NCI-H446 treated with DMSO at 0.1 percent for 48 hours (cell line): ENCODE measurements at regions not wholly inside any gene's neighbourhood (a gene's known extent, or its start where the extent isn't known, plus 50 kb on each side); places are given as distances from the start of the nearest gene placed in this dataset.
"Not testable (repeated sequence)": the region's sequence is repeated elsewhere in the genome, so short reads cannot be mapped to it uniquely, and the experiment has no call there.

ENCODE experiments used
- DNase-seq: peaks from one replicate; lab custom pipeline; 2025; lab: John Stamatoyannopoulos, UW

GRCh38 chr6:156450421-156450820, 326.8 kb upstream of the ARID1B start:
- no peak for DNase-seq

- no peak for DNase-seq
These were observed 327.6 kb upstream of the ARID1B start for GRCh38 chr6:156449569-156449968.

- DNase-seq = no peak
These were observed 328.1 kb upstream of the ARID1B start for GRCh38 chr6:156449128-156449527.

GRCh38 chr6:156448579-156448978, 328.6 kb upstream of the ARID1B start:
- DNase-seq = no peak

GRCh38 chr6:156440688-156441087, 336.5 kb upstream of the ARID1B start:
- DNase-seq = no peak

- no peak for DNase-seq
These were observed 338.7 kb upstream of the ARID1B start for GRCh38 chr6:156438350-156438923.

GRCh38 chr6:156437121-156437879, 339.9 kb upstream of the ARID1B start:
- no peak for DNase-seq

- no peak for DNase-seq
These were observed 342.4 kb upstream of the ARID1B start for GRCh38 chr6:156434795-156435190.

GRCh38 chr6:156434049-156434794, 343.0 kb upstream of the ARID1B start:
- no peak for DNase-seq

GRCh38 chr6:156432543-156432942, 344.6 kb upstream of the ARID1B start:
- DNase-seq = no peak

- no peak for DNase-seq
These were observed 346.8 kb upstream of the ARID1B start for GRCh38 chr6:156430386-156430785.

- no peak for DNase-seq
These were observed 349.8 kb upstream of the ARID1B start for GRCh38 chr6:156427345-156427744.

GRCh38 chr6:156425359-156426020, 351.7 kb upstream of the ARID1B start:
- no peak for DNase-seq

GRCh38 chr6:156423829-156424228, 353.3 kb upstream of the ARID1B start:
- DNase-seq = no peak

- DNase-seq = no peak
These were observed 354.1 kb upstream of the ARID1B start for GRCh38 chr6:156423075-156423474.

- no peak for DNase-seq
These were observed 355.2 kb upstream of the ARID1B start for GRCh38 chr6:156421933-156422332.

- not testable (repeated sequence) for DNase-seq
These were observed 355.9 kb upstream of the ARID1B start for GRCh38 chr6:156421301-156421700.

GRCh38 chr6:156420172-156420993, 356.8 kb upstream of the ARID1B start:
- no peak for DNase-seq

GRCh38 chr6:156419594-156419993, 357.6 kb upstream of the ARID1B start:
- no peak for DNase-seq

- no peak for DNase-seq
These were observed 358.9 kb upstream of the ARID1B start for GRCh38 chr6:156418253-156418652.

- DNase-seq = no peak
These were observed 360.8 kb upstream of the ARID1B start for GRCh38 chr6:156416391-156416790.

GRCh38 chr6:156413154-156413553, 364.0 kb upstream of the ARID1B start:
- no peak for DNase-seq
